Astrocyte (in vitro differentiated cells and primary cell): ENCODE measurements at regions not wholly inside any gene's neighbourhood (a gene's known extent, or its start where the extent isn't known, plus 50 kb on each side); places are given as distances from the start of the nearest gene placed in this dataset.

Experiments
- EZH2 ChIP-seq: IDR thresholded peaks from 2 replicates; pipeline ENCODE4 v1.6.1; 2012; ENCODE audit warnings: mild to moderate bottlenecking, low read length, inconsistent platforms; ENCODE audit not compliant: insufficient read depth
- TF ChIP-seq, protein P1 (sequence below): IDR thresholded peaks from 2 replicates; pipeline ENCODE4 v1.5.1; 2011; ENCODE audit warnings: low read depth, mild to moderate bottlenecking, inconsistent platforms, low read length, moderate library complexity; ENCODE audit not compliant: insufficient read depth

DNA sequence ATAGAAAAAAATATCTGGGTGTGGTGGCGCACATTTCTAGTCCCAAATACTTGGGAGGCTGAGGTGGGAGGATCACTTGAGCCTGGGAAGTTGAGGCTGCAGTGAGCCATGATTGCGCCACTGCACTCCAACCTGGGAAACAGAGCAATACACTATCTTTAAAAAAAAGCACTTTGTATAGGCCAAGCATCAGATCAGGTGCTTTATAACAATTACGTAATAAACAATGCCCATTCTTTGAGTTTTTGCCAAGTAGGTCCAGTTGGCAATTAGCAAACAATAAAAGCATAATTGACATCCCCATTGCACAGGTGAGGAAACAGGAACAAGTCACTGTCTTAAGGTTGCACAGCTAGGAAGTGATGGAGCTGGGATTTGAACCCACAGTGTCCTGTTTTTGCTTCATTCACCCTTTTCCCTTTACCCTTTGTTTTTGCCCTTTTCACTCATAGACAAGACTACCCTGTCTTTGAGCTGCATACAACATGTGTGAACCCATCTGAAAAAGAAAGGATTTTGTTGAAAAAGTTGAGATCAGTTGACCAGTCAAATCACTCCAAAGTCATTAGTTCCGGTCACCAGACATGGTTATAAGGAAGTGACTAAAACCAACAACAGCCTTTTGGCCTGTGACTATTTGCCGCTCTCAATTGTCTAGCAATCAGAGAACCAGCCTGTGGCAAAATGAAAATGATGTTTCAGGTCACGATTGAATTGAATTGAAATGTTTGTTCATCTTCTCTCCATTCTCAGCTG, 303.6 kb downstream of the TFAP2C start:
- TF ChIP-seq EZH2 = no peak
- TF ChIP-seq, protein P1, sequence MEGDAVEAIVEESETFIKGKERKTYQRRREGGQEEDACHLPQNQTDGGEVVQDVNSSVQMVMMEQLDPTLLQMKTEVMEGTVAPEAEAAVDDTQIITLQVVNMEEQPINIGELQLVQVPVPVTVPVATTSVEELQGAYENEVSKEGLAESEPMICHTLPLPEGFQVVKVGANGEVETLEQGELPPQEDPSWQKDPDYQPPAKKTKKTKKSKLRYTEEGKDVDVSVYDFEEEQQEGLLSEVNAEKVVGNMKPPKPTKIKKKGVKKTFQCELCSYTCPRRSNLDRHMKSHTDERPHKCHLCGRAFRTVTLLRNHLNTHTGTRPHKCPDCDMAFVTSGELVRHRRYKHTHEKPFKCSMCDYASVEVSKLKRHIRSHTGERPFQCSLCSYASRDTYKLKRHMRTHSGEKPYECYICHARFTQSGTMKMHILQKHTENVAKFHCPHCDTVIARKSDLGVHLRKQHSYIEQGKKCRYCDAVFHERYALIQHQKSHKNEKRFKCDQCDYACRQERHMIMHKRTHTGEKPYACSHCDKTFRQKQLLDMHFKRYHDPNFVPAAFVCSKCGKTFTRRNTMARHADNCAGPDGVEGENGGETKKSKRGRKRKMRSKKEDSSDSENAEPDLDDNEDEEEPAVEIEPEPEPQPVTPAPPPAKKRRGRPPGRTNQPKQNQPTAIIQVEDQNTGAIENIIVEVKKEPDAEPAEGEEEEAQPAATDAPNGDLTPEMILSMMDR = no peak
